ENCODE measurements at regions not wholly inside any gene's neighbourhood (a gene's known extent, or its start where the extent isn't known, plus 50 kb on each side); places are given as distances from the start of the nearest gene placed in this dataset.

DNA sequence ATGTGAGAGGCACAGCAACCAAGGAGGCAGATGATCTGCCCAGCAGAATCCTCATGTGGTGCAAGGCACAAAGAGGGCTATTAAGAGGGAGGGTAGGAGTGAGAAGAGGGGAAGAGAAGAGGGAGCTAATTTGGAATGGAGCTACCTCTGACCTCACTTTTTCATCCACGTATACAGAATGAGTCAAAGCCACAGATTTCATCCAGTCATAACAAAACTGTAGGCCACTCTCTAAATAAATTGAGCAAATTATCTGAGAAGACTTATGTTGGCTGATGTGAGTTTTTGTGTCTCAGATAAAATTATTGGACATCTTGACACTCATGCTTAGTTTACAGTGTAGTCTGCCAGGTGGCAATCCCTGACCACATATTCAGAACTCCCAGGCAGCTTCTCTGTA is 325.6 kb downstream of the TTLL7 start:
- DNase-seq (ENCODE audit: low read depth): no peak

DNA sequence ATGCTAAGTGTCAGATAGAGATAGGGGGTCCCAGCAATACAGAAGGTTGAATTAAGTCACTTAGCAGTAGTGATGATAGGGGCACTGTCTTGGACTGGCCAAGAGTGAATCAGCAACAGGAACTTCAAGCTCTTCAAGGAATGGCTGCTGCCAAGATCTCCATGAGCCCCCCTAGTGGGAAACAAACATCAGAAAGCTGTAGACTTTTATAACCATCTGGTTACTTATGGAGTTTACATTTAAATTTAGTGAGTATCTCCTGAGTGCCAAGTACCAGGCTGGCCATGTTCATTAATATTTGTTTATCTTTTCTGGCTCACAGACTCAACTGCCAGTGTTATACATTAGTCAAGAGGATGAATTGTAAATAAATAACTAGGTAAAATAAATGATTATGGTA is 327.3 kb downstream of the TTLL7 start:
- no peak for DNase-seq (ENCODE audit: low read depth)

DNA sequence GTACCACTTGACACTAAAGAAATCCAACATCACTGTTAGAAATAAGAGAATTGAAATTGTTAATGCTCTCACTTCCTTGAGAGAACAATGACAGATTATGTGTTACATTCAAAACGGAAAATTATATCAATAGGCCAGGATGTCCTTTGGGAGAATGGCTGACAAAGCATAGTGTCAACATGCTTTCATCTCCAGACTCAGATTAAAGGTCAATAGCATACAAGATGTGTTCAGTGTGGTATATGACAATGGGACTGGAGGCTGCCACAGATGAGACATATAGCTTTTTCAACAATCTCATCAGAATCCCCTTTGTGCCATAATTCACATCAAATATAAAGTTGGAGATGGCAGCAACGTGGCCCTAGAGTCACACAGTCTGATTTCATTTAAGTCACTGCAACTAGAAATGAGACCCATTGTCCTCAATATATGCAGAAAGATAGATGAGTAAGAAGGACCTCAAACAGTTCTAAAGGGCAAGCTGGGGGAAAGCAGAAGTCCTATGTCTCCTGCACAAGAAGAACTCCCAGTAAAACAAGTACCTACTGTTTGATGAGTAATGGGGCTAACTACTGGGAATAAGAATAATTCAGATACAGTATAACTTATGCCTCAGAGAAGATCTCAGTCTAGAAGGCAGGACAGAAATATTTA is 327.9 kb downstream of the TTLL7 start:
- no peak for DNase-seq (ENCODE audit: low read depth)

DNA sequence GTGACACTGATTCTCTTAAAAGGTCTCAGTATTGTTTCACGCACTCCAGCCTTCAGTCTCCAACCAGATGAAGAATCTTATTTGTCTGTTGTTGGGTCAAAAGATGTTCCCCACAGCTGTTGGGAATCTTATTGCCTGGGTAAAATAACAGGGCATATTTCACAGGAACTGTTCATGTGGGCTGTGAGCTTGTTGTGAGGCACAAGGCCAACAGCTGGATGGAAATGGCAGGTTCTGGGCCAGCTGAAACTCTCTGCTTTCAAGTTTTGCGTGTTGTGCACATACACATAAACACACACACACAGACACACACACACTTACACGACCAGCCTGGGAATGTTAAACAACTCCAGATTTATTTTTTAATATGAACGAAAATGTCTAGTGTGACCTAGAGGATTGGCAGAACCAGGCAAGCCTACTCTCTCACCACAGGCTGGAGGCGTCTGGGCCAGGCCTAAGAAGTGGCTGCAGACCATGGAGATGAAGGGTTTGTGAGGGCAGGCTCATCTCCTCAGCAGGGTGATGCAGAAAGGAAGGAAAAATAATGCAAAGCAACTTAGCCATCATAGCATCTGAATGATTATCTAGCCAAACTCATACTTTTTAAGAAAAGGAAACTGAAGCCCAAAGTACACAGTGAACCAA is 357.0 kb downstream of the TTLL7 start:
- DNase-seq (ENCODE audit: low read depth): no peak

DNA sequence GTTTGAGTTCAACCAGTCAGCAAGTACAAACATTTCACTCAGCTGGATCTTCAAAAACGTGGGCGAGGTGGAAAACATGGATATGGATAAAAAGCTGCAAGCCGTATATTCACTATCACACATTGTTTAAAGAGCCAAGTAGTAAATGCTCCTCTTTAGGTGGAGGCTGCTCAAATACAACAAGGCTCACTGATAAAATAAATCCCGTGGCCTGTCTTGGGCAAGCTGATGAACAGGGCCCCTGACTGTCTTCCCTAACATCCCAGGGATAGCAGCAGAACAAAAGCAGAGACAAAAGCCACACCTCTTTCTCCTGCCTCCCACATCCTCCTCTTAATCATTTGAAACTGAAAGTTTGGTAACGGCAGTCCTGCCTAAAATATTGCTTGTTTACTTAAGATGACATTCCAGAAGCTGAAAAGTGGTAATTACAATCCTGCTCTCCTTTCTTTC is 357.7 kb downstream of the TTLL7 start:
- peak; percentile 1 for DNase-seq (ENCODE audit: low read depth)

DNA sequence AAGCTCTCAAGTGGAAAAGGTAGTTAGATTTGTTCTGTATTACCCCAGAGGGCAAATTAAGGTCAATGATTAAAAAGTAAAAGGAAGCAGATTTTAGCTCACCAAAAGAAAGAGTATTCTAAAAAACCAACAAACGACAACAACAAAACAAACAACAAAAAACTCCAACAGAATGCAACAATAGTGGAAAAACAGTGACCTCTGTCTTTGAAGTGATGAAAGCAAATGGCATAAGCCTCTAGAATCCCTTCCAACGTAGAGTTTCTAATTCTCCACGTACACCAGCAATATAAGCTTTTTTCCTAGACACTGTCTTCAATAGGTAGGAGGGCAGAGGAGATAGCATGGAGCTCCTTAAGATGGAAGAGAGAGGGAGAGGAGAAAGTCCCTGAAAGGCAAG is 359.1 kb downstream of the TTLL7 start:
- no peak for DNase-seq (ENCODE audit: low read depth)

DNA sequence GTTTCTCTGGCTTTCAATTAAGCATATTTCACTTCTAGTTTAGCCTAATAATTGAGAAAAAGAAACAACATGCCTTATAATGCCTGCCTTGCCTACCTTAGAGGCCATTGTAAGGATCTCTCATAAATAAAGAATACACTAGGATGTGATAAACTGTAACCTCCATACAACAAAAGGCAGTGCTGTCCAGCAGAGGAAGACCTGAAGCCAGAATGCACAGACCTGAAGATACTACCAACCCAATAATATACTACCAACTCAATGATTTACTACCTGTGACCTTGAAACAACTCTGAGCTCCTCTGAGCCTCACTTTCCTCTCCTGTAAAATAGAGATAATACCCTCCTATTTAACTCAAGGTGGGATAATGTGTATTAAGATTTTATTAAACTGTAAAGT is 361.3 kb downstream of the TTLL7 start:
- DNase-seq (ENCODE audit: low read depth): no peak

DNA sequence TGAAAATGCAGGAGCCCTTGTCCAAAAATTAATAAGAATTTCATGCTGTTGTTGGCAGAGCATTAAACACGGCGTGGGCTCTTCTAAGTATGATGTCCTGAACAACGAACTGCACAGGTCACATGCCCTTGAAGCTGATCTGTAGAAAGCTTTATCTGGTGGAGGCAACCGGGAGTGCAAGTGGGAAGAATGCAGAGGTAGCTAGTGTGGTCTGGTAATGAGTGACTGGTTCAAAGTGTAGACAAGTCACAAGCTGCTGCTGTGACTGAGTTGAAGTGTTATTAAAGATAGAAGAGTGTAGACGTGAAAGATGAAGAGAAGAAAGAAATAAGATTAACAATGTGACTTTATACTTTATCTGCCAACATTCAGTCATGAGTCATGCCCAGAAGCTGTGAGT is 361.9 kb downstream of the TTLL7 start:
- DNase-seq (ENCODE audit: low read depth): no peak

DNA sequence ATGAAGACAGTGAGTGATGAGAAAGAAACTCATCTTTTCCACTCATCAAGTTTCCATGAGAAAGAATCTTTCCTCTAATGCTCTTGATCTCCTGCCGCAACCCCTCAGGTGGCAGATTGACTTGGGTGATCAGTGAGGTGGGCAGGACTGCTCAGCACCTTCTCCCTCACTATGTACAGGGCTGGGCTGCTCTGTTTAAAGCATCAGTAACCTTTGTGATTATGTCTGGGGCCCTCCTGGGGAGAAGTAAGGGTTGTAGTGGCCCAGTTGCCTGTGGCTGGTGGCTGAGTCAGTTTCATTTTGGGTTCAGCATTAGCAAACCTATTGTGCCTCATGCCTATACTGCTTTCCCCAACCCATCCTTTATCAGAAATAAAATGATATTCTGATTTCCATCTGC is 366.0 kb downstream of the TTLL7 start:
- no peak for DNase-seq (ENCODE audit: low read depth)

DNA sequence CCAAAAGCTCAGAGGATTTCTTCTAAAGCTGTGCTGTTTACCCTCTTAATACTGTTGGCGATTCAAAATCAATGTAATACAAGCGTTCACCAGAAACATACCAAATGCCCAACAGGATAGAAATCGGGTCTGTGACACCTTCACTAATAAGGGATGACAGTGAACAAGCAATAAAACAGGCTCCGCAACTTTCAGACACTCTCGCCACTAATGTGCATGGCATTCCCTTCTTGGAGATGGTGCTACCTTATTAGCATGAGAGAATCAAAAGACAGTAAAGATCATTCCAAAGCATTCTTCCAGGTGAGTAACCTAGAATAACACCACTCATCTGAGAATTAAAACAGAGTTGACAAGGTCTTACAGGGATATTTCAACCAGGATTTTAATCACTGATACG is 367.1 kb downstream of the TTLL7 start:
- no peak for DNase-seq (ENCODE audit: low read depth)

DNA sequence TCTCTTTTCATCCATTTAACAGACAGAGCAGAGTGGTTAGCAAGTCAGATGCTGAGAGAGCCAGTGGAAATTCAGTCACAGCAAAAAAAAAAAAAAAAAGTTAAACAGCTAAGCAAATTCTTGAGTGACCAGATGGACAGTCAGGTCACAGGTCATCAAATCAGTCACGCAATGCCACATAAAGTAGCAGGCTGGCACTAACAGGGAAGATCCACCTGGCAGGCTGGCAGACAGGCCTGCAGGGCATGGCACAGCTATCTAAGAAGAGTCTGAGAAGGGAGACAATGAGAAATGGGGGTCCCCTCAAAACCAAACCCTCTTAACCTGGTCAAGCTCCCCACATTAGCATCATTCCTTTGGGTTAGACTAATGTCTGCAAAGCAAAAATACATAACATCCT is 371.9 kb downstream of the TTLL7 start:
- no peak for DNase-seq (ENCODE audit: low read depth)

DNA sequence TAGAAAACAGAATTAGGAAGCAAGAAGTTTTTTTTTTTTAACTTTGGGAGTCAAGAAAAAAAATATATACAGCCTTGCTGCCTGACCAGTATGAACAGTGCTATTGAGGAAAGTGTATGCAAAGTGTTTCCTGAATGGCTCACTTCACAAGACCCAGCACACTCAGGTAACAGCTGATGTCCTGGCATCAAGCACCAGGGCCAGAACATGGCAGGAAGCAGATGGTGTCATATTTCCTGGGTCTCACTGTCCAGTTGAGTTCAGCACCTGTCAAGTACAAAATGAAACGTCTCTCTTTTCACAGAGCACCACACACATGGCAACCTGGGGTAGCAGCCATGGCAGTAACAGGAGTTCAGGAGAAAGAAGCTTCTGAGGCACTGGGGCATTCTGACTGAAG is 372.3 kb downstream of the TTLL7 start:
- no peak for DNase-seq (ENCODE audit: low read depth)

DNA sequence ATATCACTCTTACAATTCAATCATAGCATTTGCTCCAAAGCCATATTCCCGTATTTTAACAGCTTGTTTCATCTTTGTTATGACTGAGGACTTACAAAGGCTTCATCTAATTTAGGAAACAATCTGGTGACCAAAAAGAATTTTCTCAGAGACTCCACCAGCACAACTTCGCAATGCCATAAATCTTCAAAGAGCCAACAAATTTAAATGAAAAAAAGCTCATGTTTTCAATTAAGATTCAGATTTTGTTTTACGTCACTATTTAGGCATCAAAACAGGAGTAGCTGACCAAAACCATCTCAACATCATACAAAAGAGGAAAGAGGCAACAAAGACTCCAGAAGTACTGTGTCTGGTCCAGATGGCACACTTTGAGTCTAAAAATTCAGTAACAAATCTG is 373.3 kb downstream of the TTLL7 start:
- no peak for DNase-seq (ENCODE audit: low read depth)

DNA sequence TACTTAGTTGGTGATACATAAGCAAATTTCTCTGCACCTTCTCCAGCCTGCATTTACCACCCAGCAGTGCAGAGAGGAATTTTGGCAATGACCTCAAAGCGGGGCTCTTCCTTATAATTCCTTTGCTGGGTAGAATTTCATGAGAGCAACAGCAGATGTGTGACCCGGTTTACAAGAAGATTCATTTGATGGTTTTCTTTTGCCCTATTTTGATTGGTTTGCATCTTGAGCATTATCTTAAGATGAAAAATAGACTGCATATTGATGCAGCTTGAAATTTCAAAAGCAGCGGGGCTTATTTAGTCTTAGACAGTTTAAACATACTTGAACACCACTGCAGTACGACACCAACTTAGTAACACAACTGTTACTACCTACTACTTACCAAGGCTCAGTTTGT is 378.9 kb downstream of the TTLL7 start:
- no peak for DNase-seq (ENCODE audit: low read depth)

DNA sequence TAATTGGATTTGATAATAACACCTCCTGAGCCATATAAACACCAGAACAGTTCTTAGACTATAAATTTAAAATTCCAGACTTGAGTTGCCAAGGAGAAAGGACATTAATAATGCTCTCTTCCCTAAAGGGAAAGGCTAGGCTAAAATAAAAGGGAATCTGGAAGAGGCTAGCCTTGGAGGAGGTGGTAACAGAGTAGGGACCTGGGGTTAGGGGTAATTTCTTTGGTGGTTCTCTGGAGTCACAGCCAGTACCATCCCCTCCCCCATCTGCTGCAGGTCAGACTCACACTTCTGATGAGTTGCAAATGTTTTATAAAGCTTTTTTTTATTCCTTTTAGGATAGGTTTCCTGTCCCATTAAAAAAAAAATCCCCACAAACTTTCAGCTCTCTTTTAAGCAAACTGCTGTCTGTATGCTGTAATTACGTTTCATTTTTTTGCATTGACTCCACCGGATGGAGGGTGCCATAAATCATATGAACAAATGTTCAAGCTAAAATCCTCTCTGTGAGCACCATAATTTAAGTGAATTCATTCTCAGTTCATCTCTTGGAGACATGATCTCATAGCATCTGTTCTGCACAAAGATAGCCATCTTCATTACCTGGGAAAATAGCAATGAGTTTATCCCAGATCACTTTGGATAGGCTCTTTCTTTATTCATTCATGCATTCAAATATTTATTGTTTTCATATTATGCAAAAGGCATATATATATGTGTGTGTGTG is 379.6 kb downstream of the TTLL7 start:
- no peak for DNase-seq (ENCODE audit: low read depth)

DNA sequence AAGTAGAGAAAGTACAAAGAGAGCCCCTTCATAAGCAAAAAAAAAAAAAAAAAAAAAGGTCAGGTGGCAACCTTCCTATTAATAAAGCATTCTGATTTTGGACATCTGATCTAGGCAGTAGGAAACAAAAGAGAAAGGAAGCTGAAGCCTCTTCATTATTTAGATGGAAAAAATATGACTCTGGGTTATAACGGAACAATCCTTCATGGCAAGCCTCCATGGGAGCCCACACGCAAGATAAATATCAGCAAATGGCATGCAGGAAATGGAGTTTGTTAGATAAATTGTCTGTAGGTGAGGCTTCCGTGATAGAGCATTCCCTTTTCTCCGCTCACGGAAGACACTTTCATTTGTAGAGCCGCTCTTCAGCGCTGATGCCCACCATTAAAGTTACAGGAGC is 381.0 kb downstream of the TTLL7 start:
- DNase-seq (ENCODE audit: low read depth): no peak

DNA sequence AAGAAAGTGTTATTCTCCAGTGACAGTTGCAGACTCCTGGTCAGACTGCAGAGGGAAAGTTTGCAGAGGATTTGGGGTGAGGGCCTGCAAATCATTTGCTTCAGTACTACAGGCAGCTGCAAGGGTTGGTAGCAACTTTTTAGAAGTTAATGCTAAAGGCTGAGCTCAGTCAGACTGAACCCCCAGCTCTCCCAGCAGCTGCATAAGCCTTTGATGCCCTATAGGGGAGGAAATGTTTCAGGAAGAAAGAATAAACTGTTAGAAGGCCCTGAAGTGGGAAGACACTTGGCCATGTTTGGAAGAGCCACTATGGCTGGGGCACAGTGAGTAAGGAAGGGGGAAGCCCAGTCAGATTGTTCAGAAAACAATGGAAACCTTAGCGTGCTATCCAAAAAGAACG is 383.6 kb downstream of the TTLL7 start:
- DNase-seq (ENCODE audit: low read depth): no peak

DNA sequence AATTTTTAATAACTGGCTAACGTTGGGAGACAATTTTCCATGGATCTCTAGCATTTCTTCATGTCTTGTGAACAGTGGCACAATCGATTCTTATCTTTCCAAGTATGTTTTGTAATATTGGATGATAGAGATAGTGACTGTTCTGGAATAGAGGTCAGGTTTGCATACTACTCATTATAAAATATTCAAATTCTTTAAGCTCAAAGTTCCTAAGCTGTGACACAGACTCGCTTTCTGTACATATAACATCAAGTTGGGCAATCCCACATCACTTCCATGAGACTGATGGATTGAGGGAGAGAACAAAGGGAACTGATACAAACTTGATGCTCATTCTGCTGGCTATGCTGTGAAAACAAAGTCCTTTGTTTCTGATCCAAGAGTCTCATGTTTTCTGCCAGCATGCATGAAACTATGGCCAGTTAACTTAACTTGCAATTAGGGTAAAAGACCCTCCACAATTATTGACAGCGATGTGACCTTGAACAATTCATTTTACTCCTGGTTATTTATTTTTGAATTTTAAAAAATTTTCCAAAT is 392.4 kb downstream of the TTLL7 start:
- DNase-seq (ENCODE audit: low read depth): no peak

DNA sequence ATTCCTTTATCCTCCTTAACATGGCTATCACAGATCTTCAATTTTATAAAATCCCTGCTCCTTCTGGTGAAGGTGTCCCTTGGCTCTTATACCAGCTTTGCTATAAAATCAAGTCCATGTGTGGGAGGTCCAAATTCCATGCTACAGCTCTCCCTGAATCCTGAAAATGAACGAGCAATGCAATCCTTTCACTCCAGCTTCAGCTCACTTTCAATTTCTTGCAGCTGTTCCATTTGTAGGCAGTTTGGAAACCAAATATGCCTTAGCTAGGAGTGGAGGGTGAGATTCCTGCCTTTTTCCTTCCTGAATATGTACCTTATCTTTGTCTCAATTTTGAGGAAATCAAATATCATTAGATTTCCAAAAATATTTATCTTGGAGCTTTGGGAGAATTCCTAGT is 402.6 kb downstream of the TTLL7 start:
- no peak for DNase-seq (ENCODE audit: low read depth)

DNA sequence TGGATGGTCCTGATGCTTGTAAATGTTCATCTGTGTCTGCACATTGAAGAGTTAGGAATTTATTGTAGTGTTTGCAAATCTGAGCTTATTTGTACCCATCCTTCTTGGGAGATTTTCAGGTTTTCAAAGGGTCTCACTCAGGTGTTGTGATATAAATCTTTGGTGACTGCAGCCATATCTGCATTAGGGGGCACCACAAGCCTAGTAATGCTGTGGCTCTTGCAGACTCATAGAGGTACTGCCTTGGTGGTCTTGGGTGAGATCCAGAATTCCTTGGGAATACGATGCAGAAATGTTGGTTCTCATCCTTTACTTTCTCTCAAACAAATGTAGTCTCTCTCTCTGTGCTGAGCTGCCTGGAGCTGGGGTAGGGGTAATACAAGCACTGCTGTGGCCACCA is 405.9 kb downstream of the TTLL7 start:
- no peak for DNase-seq (ENCODE audit: low read depth)

DNA sequence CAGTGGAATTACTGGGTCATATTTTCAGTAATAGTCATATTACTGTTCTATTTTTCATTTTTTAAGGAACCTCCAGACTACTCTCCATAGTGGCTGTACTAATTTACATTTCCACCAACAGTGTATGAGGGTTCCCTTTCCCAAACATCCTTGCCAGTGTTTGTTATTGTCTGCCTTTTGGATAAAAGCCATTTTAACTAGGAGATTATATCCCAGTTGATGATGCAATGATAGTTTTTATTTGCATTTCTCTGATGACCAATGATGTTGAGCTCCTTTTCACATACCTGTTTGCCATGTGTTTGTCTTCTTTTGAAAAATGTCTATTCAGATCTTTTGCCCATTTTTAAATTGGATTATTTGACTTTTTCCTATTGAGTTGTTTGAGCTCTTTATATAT is 410.8 kb downstream of the TTLL7 start:
- DNase-seq (ENCODE audit: low read depth): no peak

DNA sequence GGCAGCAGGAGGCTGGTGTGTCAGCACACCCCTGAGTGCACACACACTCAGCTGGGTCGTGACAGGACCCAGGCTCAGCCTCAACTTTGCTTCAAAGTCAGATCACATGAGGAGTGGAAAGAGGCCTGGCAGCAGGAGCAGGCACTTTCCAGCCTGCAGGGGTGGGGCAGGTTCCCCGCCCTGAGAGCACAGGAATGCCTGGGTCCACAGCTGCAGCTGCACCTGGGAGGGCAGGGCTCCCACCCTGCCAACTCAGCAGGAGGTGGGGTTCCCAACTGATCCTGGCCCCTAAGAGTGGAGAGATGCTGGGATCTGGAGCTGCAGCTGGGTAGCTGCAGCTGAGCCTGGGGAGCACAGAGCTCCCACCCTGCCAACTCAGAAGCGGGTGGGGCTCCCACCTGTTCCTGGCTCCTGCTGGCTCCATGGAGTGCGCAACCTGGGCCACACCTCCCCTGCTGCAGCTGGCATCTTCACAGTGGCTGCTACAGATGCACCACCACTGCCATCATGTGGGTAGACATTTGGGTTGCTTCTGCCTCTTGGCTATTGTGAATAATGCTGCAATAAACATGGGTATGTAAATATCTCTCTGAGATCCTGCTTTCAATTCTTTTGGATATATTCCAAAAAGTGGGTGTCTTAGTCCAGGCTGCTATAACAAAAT is 415.4 kb downstream of the TTLL7 start:
- no peak for DNase-seq (ENCODE audit: low read depth)

DNA sequence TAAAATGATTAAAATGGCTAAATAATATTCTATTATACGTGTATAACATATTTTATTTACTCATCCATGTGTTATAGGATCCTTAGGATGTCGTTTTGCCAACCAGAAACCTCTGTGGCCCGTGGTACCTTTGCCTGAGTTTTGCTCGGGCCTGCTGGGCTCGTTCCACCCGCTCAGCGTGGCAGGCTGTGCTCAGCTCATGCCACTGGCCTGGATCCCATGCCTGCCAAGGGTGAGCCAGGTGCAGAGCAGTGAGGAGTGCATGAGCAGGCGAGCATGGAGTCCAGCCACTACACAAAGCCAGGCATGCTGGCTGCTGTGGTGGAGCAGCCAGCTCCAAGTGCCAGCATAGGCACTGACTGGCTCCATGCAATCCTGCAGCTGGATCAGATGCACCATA is 417.2 kb downstream of the TTLL7 start:
- no peak for DNase-seq (ENCODE audit: low read depth)

Measured in RPMI7951 (cell line).